DND-41 (cell line): ENCODE measurements at regions not wholly inside any gene's neighbourhood (a gene's known extent, or its start where the extent isn't known, plus 50 kb on each side); places are given as distances from the start of the nearest gene placed in this dataset.

Experiments
- CTCF ChIP-seq: IDR thresholded peaks from 2 replicates; pipeline ENCODE4 v1.5.1; 2012; ENCODE audit warnings: borderline replicate concordance, low read length, moderate library complexity, mild to moderate bottlenecking; ENCODE audit not compliant: poor library complexity, severe bottlenecking; ENCODE audit errors: extremely low read depth
- EZH2 ChIP-seq: IDR thresholded peaks from 3 replicates; pipeline ENCODE4 v1.6.1; 2012; ENCODE audit warnings: borderline replicate concordance, low read depth, mild to moderate bottlenecking, moderate library complexity, low read length, inconsistent platforms; ENCODE audit not compliant: severe bottlenecking

- TF ChIP-seq CTCF (no peak), EZH2 (no peak)
Observed at GRCh38 chr9:2332663-2333062, 288.9 kb upstream of the VLDLR start.
